ENCODE measurements at regions not wholly inside any gene's neighbourhood (a gene's known extent, or its start where the extent isn't known, plus 50 kb on each side); places are given as distances from the start of the nearest gene placed in this dataset.
"Not testable (repeated sequence)": the region's sequence is repeated elsewhere in the genome, so short reads cannot be mapped to it uniquely, and the experiment has no call there.

GRCh38 chr3:5750091-5750490 is 562.6 kb downstream of the EDEM1 start:
- no peak for DNase-seq (ENCODE audit: low read depth, low spot score)
- H3K4me3 ChIP-seq (ENCODE audit: low read length): no peak overlapping the region

GRCh38 chr3:5750874-5751640 is 563.5 kb downstream of the EDEM1 start:
- no peak overlapping the region for H3K4me3 ChIP-seq (ENCODE audit: low read length)

GRCh38 chr3:5754602-5755001 is 567.1 kb downstream of the EDEM1 start:
- DNase-seq (ENCODE audit: low read depth, low spot score): no peak
- no peak overlapping the region for H3K4me3 ChIP-seq (ENCODE audit: low read length)

More at GRCh38 chr3:5750874-5751640, 563.5 kb downstream of the EDEM1 start:
- no peak for DNase-seq (ENCODE audit: low read depth, low spot score)

- no peak overlapping the region for H3K4me3 ChIP-seq (ENCODE audit: low read length)
- DNase-seq (ENCODE audit: low read depth, low spot score): no peak
Observed at GRCh38 chr3:5756443-5756842, 568.9 kb downstream of the EDEM1 start.

GRCh38 chr3:5757213-5757804 is 569.8 kb downstream of the EDEM1 start:
- no peak overlapping the region for H3K4me3 ChIP-seq (ENCODE audit: low read length)
- no peak for DNase-seq (ENCODE audit: low read depth, low spot score)

- no peak overlapping the region for H3K4me3 ChIP-seq (ENCODE audit: low read length)
- no peak for DNase-seq (ENCODE audit: low read depth, low spot score)
Observed at GRCh38 chr3:5758699-5759098, 571.2 kb downstream of the EDEM1 start.

GRCh38 chr3:5762506-5762905 is 575.0 kb downstream of the EDEM1 start:
- H3K4me3 ChIP-seq (ENCODE audit: low read length): no peak overlapping the region
- DNase-seq (ENCODE audit: low read depth, low spot score): no peak

- DNase-seq (ENCODE audit: low read depth, low spot score): no peak
Observed at GRCh38 chr3:5766848-5767247, 579.3 kb downstream of the EDEM1 start.

GRCh38 chr3:5767304-5767703 is 579.8 kb downstream of the EDEM1 start:
- DNase-seq (ENCODE audit: low read depth, low spot score): no peak
- no peak overlapping the region for H3K4me3 ChIP-seq (ENCODE audit: low read length)

More at GRCh38 chr3:5766848-5767247, 579.3 kb downstream of the EDEM1 start:
- no peak overlapping the region for H3K4me3 ChIP-seq (ENCODE audit: low read length)

GRCh38 chr3:5768281-5768945 is 580.9 kb downstream of the EDEM1 start:
- DNase-seq (ENCODE audit: low read depth, low spot score): no peak
- H3K4me3 ChIP-seq (ENCODE audit: low read length): no peak overlapping the region

GRCh38 chr3:5769825-5770224 is 582.3 kb downstream of the EDEM1 start:
- H3K4me3 ChIP-seq (ENCODE audit: low read length): no peak overlapping the region
- DNase-seq (ENCODE audit: low read depth, low spot score): peak; percentile 8

- H3K4me3 ChIP-seq (ENCODE audit: low read length): no peak overlapping the region
- no peak for DNase-seq (ENCODE audit: low read depth, low spot score)
Observed at GRCh38 chr3:5774337-5774736, 586.8 kb downstream of the EDEM1 start.

- not testable (repeated sequence) for DNase-seq (ENCODE audit: low read depth, low spot score); H3K4me3 ChIP-seq (ENCODE audit: low read length)
Observed at GRCh38 chr3:5775100-5775499, 587.6 kb downstream of the EDEM1 start.

GRCh38 chr3:5784690-5785089 is 597.2 kb downstream of the EDEM1 start:
- no peak for DNase-seq (ENCODE audit: low read depth, low spot score)
- no peak overlapping the region for H3K4me3 ChIP-seq (ENCODE audit: low read length)

GRCh38 chr3:5787861-5788488 is 600.5 kb downstream of the EDEM1 start:
- DNase-seq (ENCODE audit: low read depth, low spot score): no peak
- no peak overlapping the region for H3K4me3 ChIP-seq (ENCODE audit: low read length)

GRCh38 chr3:5788496-5788895 is 601.0 kb downstream of the EDEM1 start:
- no peak for DNase-seq (ENCODE audit: low read depth, low spot score)
- H3K4me3 ChIP-seq (ENCODE audit: low read length): no peak overlapping the region

- DNase-seq (ENCODE audit: low read depth, low spot score): no peak
- no peak overlapping the region for H3K4me3 ChIP-seq (ENCODE audit: low read length)
Observed at GRCh38 chr3:5791558-5791957, 604.1 kb downstream of the EDEM1 start.

- no peak for DNase-seq (ENCODE audit: low read depth, low spot score)
- no peak overlapping the region for H3K4me3 ChIP-seq (ENCODE audit: low read length)
Observed at GRCh38 chr3:5796541-5796940, 609.0 kb downstream of the EDEM1 start.

GRCh38 chr3:5798809-5799208 is 611.3 kb downstream of the EDEM1 start:
- no peak for DNase-seq (ENCODE audit: low read depth, low spot score)
- H3K4me3 ChIP-seq (ENCODE audit: low read length): no peak overlapping the region

- no peak for DNase-seq (ENCODE audit: low read depth, low spot score)
- no peak overlapping the region for H3K4me3 ChIP-seq (ENCODE audit: low read length)
Observed at GRCh38 chr3:5799398-5799797, 611.9 kb downstream of the EDEM1 start.

Measured in Jurkat, Clone E6-1 (cell line).